ENCODE measurements at regions not wholly inside any gene's neighbourhood (a gene's known extent, or its start where the extent isn't known, plus 50 kb on each side); places are given as distances from the start of the nearest gene placed in this dataset.

GRCh38 chr2:64349131-64349530, 104.8 kb upstream of the LGALSL start:
- ATAC-seq (ENCODE audit: low read depth), result no peak
- no peaks in the 10 kb centered on the region for H3K4me1 Mint-ChIP-seq
- WGBS (ENCODE audit: insufficient coverage), result 100% methylated on average over 1 of the region's 2 CpGs

GRCh38 chr2:64350996-64351395, 103.0 kb upstream of the LGALSL start:
- TF ChIP-seq CTCF (IDR thresholded peaks at IDR 0.05), result no peak
- TF ChIP-seq EZH2 (IDR thresholded peaks at IDR 0.05; ENCODE audit: borderline replicate concordance, insufficient read depth, low read depth, low read length, poor library complexity, severe bottlenecking), result no peak
- H3K27ac Mint-ChIP-seq, result no peak overlapping the region
- H3K4me3 ChIP-seq (ENCODE audit: control extremely low read depth in 1 of 5, extremely low read depth in 1 of 5, insufficient read depth in 1 of 5, low read depth in 2 of 5, low read length in 4 of 5), result no peak overlapping the region
- WGBS (ENCODE audit: insufficient coverage), result 100% methylated on average over 1 of the region's 2 CpGs
- no peak overlapping the region for H3K4me3 Mint-ChIP-seq
- ChIA-PET POLR2A (no interaction called here), CTCF (no interaction called here)
- H2AFZ ChIP-seq (ENCODE audit: insufficient read depth, low read depth, low read length, poor library complexity, severe bottlenecking), result no peak overlapping the region
- peaks cover 0 to 10% (median 0%) of the 10 kb centered on the region in 3 donors for H3K9me3 ChIP-seq (ENCODE audit: control extremely low read depth in 1 of 3, control insufficient read depth in 2 of 3, insufficient read depth in 1 of 3, low read length in 2 of 3)
- H3K36me3 ChIP-seq (replicated peaks in 1 of 2; ENCODE audit: control extremely low read depth in 1 of 2, control insufficient read depth in 1 of 2, extremely low read depth in 1 of 2, insufficient read depth in 2 of 2, low read length in 1 of 2), result no peaks in the 10 kb centered on the region
- no peak overlapping the region for H3K4me2 ChIP-seq (replicated peaks; ENCODE audit: low read depth, low read length, poor library complexity, severe bottlenecking)
- intact Hi-C loops (cut with micrococcal nuclease), result no loop called here
- H3K27ac ChIP-seq (ENCODE audit: low read length in 2 of 2), result no peak overlapping the region
- no peaks in the 10 kb centered on the region for H3K4me1 ChIP-seq (ENCODE audit: control insufficient read depth in 2 of 2, insufficient read depth in 2 of 2, low read length in 2 of 2)
- peaks cover 11% of the 10 kb centered on the region for H3K27me3 Mint-ChIP-seq
- DNase-seq (no peak), ATAC-seq (ENCODE audit: low read depth) (no peak)
- no peak overlapping the region for H3K9ac ChIP-seq (ENCODE audit: low read length)
- no peaks in the 10 kb centered on the region for H3K4me1 Mint-ChIP-seq
- no peaks in the 10 kb centered on the region for H4K20me1 ChIP-seq (ENCODE audit: control insufficient read depth, insufficient read depth, low read length, poor library complexity, severe bottlenecking)
- no peaks in the 10 kb centered on the region for H3K79me2 ChIP-seq (ENCODE audit: control insufficient read depth, insufficient read depth, low read length)
- H3K9me3 Mint-ChIP-seq (ENCODE audit: insufficient read depth), result no peaks in the 10 kb centered on the region
- peaks cover 0 to 6% (median 4%) of the 10 kb centered on the region in 4 experiments for H3K27me3 ChIP-seq (replicated peaks in 1 of 4; ENCODE audit: control extremely low read depth in 1 of 4, control insufficient read depth in 3 of 4, insufficient read depth in 4 of 4, low read length in 3 of 4)

More at GRCh38 chr2:64349131-64349530, 104.8 kb upstream of the LGALSL start:
- POLR2A ChIA-PET, result no interaction called here
- Histone ChIP-seq H3K36me3 (replicated peaks in 1 of 2; ENCODE audit: control extremely low read depth in 1 of 2, control insufficient read depth in 1 of 2, extremely low read depth in 1 of 2, insufficient read depth in 2 of 2, low read length in 1 of 2) (no peaks in the 10 kb centered on the region), H3K9me3 (ENCODE audit: control extremely low read depth in 1 of 3, control insufficient read depth in 2 of 3, insufficient read depth in 1 of 3, low read length in 2 of 3) (peaks cover 0 to 10% (median 0%) of the 10 kb centered on the region in 3 donors), H3K9ac (ENCODE audit: low read length) (no peak overlapping the region), H3K4me1 (ENCODE audit: control insufficient read depth in 2 of 2, insufficient read depth in 2 of 2, low read length in 2 of 2) (no peaks in the 10 kb centered on the region), H3K4me3 (ENCODE audit: control extremely low read depth in 1 of 5, extremely low read depth in 1 of 5, insufficient read depth in 1 of 5, low read depth in 2 of 5, low read length in 4 of 5) (no peak overlapping the region), H3K4me2 (replicated peaks; ENCODE audit: low read depth, low read length, poor library complexity, severe bottlenecking) (no peak overlapping the region), H3K27me3 (replicated peaks in 1 of 4; ENCODE audit: control extremely low read depth in 1 of 4, control insufficient read depth in 3 of 4, insufficient read depth in 4 of 4, low read length in 3 of 4) (peaks cover 0 to 2% (median 0%) of the 10 kb centered on the region in 4 experiments), H2AFZ (ENCODE audit: insufficient read depth, low read depth, low read length, poor library complexity, severe bottlenecking) (no peak overlapping the region), H4K20me1 (ENCODE audit: control insufficient read depth, insufficient read depth, low read length, poor library complexity, severe bottlenecking) (no peaks in the 10 kb centered on the region), H3K79me2 (ENCODE audit: control insufficient read depth, insufficient read depth, low read length) (no peaks in the 10 kb centered on the region), H3K27ac (ENCODE audit: low read length in 2 of 2) (no peak overlapping the region)
- no peak for TF ChIP-seq EZH2 (IDR thresholded peaks at IDR 0.05; ENCODE audit: borderline replicate concordance, insufficient read depth, low read depth, low read length, poor library complexity, severe bottlenecking)
- no peak for TF ChIP-seq CTCF (IDR thresholded peaks at IDR 0.05)
- no peak for DNase-seq
- no peak overlapping the region for H3K4me3 Mint-ChIP-seq
- intact Hi-C loops (cut with micrococcal nuclease), result no loop called here
- H3K27ac Mint-ChIP-seq, result no peak overlapping the region
- CTCF ChIA-PET, result no interaction called here
- no peaks in the 10 kb centered on the region for H3K9me3 Mint-ChIP-seq (ENCODE audit: insufficient read depth)
- no peaks in the 10 kb centered on the region for H3K27me3 Mint-ChIP-seq

Data from B cell (primary cell).